H9 (cell line): ENCODE measurements at regions not wholly inside any gene's neighbourhood (a gene's known extent, or its start where the extent isn't known, plus 50 kb on each side); places are given as distances from the start of the nearest gene placed in this dataset.

Experiments
- DNase-seq: peaks from one replicate; pipeline ENCODE4 v3.0.0-alpha.2; 2017
- H2AFZ ChIP-seq: one replicate; pipeline ENCODE4 v1.6.1; 2013; ENCODE audit warnings: mild to moderate bottlenecking, low read length, control low read depth, moderate library complexity
- H2AK5ac ChIP-seq: 2 replicates; pipeline ENCODE4 v1.6.1; 2013; ENCODE audit warnings: low read length, control low read depth, mixed read lengths; ENCODE audit not compliant: insufficient read length
- H2BK120ac ChIP-seq: one replicate; pipeline ENCODE4 v1.6.1; 2013; ENCODE audit warnings: low read depth, mild to moderate bottlenecking, low read length, control low read depth, inconsistent platforms; ENCODE audit not compliant: poor library complexity, severe bottlenecking
- H2BK12ac ChIP-seq: 2 replicates; pipeline ENCODE4 v1.6.1; 2013; ENCODE audit warnings: low read length, control low read depth, mixed read lengths, low read depth; ENCODE audit not compliant: insufficient read length
- H2BK15ac ChIP-seq: 2 replicates; pipeline ENCODE4 v1.6.1; 2013; ENCODE audit warnings: low read depth, low read length, control low read depth
- H2BK20ac ChIP-seq: one replicate; pipeline ENCODE4 v1.6.1; 2013; ENCODE audit warnings: low read depth, mild to moderate bottlenecking, low read length, control low read depth, inconsistent platforms; ENCODE audit not compliant: poor library complexity, severe bottlenecking
- H2BK5ac ChIP-seq: 2 replicates; pipeline ENCODE4 v1.6.1; 2013; ENCODE audit warnings: low read length, control low read depth, mixed read lengths; ENCODE audit not compliant: insufficient read length
- H3K14ac ChIP-seq: 2 replicates; pipeline ENCODE4 v1.6.1; 2013; ENCODE audit warnings: low read length, control low read depth; ENCODE audit not compliant: insufficient read depth
- H3K18ac ChIP-seq: 2 replicates; pipeline ENCODE4 v1.6.1; 2013; ENCODE audit warnings: low read depth, mild to moderate bottlenecking, mixed read lengths, low read length, control low read depth; ENCODE audit not compliant: insufficient read length
- H3K23ac ChIP-seq: 2 replicates; pipeline ENCODE4 v1.6.1; 2013; ENCODE audit warnings: low read length, control low read depth, mixed read lengths, low read depth; ENCODE audit not compliant: insufficient read length
- H3K23me2 ChIP-seq: 2 replicates; pipeline ENCODE4 v1.6.1; 2013; ENCODE audit warnings: low read depth, mild to moderate bottlenecking, mixed read lengths, low read length, control low read depth; ENCODE audit not compliant: insufficient read length, poor library complexity, severe bottlenecking
- H3K27ac ChIP-seq: 2 replicates; pipeline ENCODE4 v1.5.1; 2013; ENCODE audit warnings: low read length, control low read depth, mixed read lengths, low read depth; ENCODE audit not compliant: insufficient read length
- H3K27me3 ChIP-seq: 2 replicates; pipeline ENCODE4 v1.6.1; 2013; ENCODE audit warnings: low read length, control low read depth, inconsistent platforms; ENCODE audit not compliant: insufficient read depth
- H3K4ac ChIP-seq: 2 replicates; pipeline ENCODE4 v1.6.1; 2013; ENCODE audit warnings: low read depth, mild to moderate bottlenecking, control low read depth, inconsistent platforms, low read length, moderate library complexity
- H3K4me1 ChIP-seq: 2 replicates; pipeline ENCODE4 v1.6.1; 2013; ENCODE audit warnings: low read length, control low read depth, inconsistent platforms; ENCODE audit not compliant: insufficient read depth
- H3K4me2 ChIP-seq: 2 replicates; pipeline ENCODE4 v1.6.1; 2013; ENCODE audit warnings: low read length, control low read depth, mixed read lengths; ENCODE audit not compliant: insufficient read length, insufficient read depth
- H3K56ac ChIP-seq: 2 replicates; pipeline ENCODE4 v1.6.1; 2013; ENCODE audit warnings: low read depth, mild to moderate bottlenecking, mixed read lengths, low read length, control low read depth; ENCODE audit not compliant: insufficient read length
- H3K79me1 ChIP-seq: 2 replicates; pipeline ENCODE4 v1.6.1; 2013; ENCODE audit warnings: low read depth, mild to moderate bottlenecking, moderate library complexity, low read length, control low read depth, inconsistent platforms; ENCODE audit not compliant: insufficient read depth, poor library complexity, severe bottlenecking
- H3K79me2 ChIP-seq: 2 replicates; pipeline ENCODE4 v1.6.1; 2013; ENCODE audit warnings: low read length, control low read depth, inconsistent platforms; ENCODE audit not compliant: insufficient read depth
- H3K9ac ChIP-seq: 2 replicates; pipeline ENCODE4 v1.6.1; 2013; ENCODE audit warnings: low read length, control low read depth, mixed read lengths; ENCODE audit not compliant: insufficient read length; ENCODE audit errors: extremely low read depth
- H3K9me3 ChIP-seq: one replicate; pipeline ENCODE4 v1.6.1; 2013; ENCODE audit warnings: low read depth, low read length, inconsistent platforms; ENCODE audit not compliant: control insufficient read depth
- H3T11ph ChIP-seq: one replicate; pipeline ENCODE4 v1.6.1; 2013; ENCODE audit warnings: mild to moderate bottlenecking, low read length, control low read depth, inconsistent platforms
- H4K20me1 ChIP-seq: one replicate; pipeline ENCODE4 v1.6.1; 2013; ENCODE audit not compliant: control insufficient read depth, insufficient read length, insufficient read depth
- H4K5ac ChIP-seq: 2 replicates; pipeline ENCODE4 v1.6.1; 2013; ENCODE audit warnings: low read depth, mild to moderate bottlenecking, mixed read lengths, low read length, control low read depth; ENCODE audit not compliant: insufficient read length
- H4K8ac ChIP-seq: replicated peaks from 2 replicates; pipeline ENCODE4 v1.6.1; 2013; ENCODE audit warnings: low read length, control low read depth, mixed read lengths, low read depth; ENCODE audit not compliant: insufficient read length
- H4K91ac ChIP-seq: 2 replicates; pipeline ENCODE4 v1.6.1; 2013; ENCODE audit warnings: low read depth, mild to moderate bottlenecking, moderate library complexity, mixed read lengths, low read length, control low read depth; ENCODE audit not compliant: insufficient read length
- H3K27ac Mint-ChIP-seq, 3 experiments: 2 replicates in 2 of 3; 3 replicates in 1 of 3; pipeline ENCODE4 v1.8.0; 2020 to 2021; ENCODE audit warnings: mixed read lengths in 3 of 3, mild to moderate bottlenecking in 1 of 3, moderate library complexity in 1 of 3
- H3K27me3 Mint-ChIP-seq: 2 replicates; pipeline ENCODE4 v1.8.0; 2021; ENCODE audit warnings: low read depth, mild to moderate bottlenecking, moderate library complexity, mixed read lengths
- H3K36me3 Mint-ChIP-seq, 3 experiments: 2 replicates in 2 of 3; 3 replicates in 1 of 3; pipeline ENCODE4 v1.8.0; 2020 to 2021; ENCODE audit warnings: low read depth in 3 of 3, mixed read lengths in 3 of 3; ENCODE audit not compliant: insufficient read depth in 1 of 3
- H3K4me1 Mint-ChIP-seq, 2 experiments: 2 replicates each; pipeline ENCODE4 v1.8.0; 2020; ENCODE audit warnings: mixed read lengths in 2 of 2
- H3K4me3 Mint-ChIP-seq, 2 experiments: 2 replicates in 1 of 2; 3 replicates in 1 of 2; pipeline ENCODE4 v1.8.0; 2020 to 2021; ENCODE audit warnings: mild to moderate bottlenecking in 2 of 2, mixed read lengths in 2 of 2, moderate library complexity in 1 of 2
- H3K9me3 Mint-ChIP-seq, 2 experiments: 2 replicates in 1 of 2; 3 replicates in 1 of 2; pipeline ENCODE4 v1.8.0; 2020; ENCODE audit warnings: mild to moderate bottlenecking in 2 of 2, mixed read lengths in 2 of 2, moderate library complexity in 1 of 2
- CTCF ChIP-seq: fragments of 200-600 bp; sonication (generic); conservative IDR thresholded peaks from 3 replicates; pipeline ENCODE4 v1.8.0; 2021; ENCODE audit warnings: antibody characterized with exemption, mild to moderate bottlenecking
- WGBS: extraction: QIAGEN DNeasy Blood & Tissue Kit; methylation state at CpG from one replicate; pipeline ENCODE4 v1.1.7; 2013; ENCODE audit warnings: missing lambda C conversion rate, low lambda C conversion rate, mixed read lengths; ENCODE audit not compliant: insufficient read length; ENCODE audit errors: extremely low coverage; 5-methylcytosine and 5-hydroxymethylcytosine counted together

- H2BK120ac ChIP-seq, result no peak overlapping the region
- H3K79me1 ChIP-seq, result no peaks in the 10 kb centered on the region
- no peak overlapping the region for H2BK12ac ChIP-seq
- H3K56ac ChIP-seq, result no peak overlapping the region
- H3T11ph ChIP-seq, result no peak overlapping the region
- no peak overlapping the region for H2BK5ac ChIP-seq
- no peak overlapping the region for H3K14ac ChIP-seq
- no peak overlapping the region for H3K4ac ChIP-seq
- H3K18ac ChIP-seq, result no peak overlapping the region
- TF ChIP-seq CTCF, result no peak
- no peaks in the 10 kb centered on the region for H3K23me2 ChIP-seq
- H2BK15ac ChIP-seq, result no peak overlapping the region
- no peaks in the 10 kb centered on the region for H3K27me3 ChIP-seq
- H3K4me2 ChIP-seq, result no peak overlapping the region
- Mint-ChIP-seq H3K4me3 (no peak overlapping the region), H3K36me3 (no peaks in the 10 kb centered on the region), H3K27ac (peak overlapping the region in 1 of 3 experiments; percentile 2; a peak in 2 of 7 replicates), H3K4me1 (peaks cover 6 to 15% of the 10 kb centered on the region in 2 experiments; a peak in 3 of 4 replicates), H3K9me3 (no peaks in the 10 kb centered on the region; a peak in 1 of 5 replicates), H3K27me3 (no peaks in the 10 kb centered on the region; the same call in 1 of the 2 replicates)
- H3K9me3 ChIP-seq, result no peaks in the 10 kb centered on the region
- no peak overlapping the region for H2AK5ac ChIP-seq
- H3K4me1 ChIP-seq, result 0 out of 2 replicates have a peak, but pooled peaks cover 3% of the 10 kb centered on the region
- no CpG with 5 or more reads among the region's 9 CpGs for WGBS
- no peak overlapping the region for H2AFZ ChIP-seq
- H4K20me1 ChIP-seq, result no peaks in the 10 kb centered on the region
- H3K23ac ChIP-seq, result no peak overlapping the region
- H3K9ac ChIP-seq, result no peak overlapping the region
- no peak overlapping the region for H3K27ac ChIP-seq
- no peak overlapping the region for H4K91ac ChIP-seq
- H4K8ac ChIP-seq, result no peak overlapping the region
- peak; percentile 20 for DNase-seq
- no peak overlapping the region for H2BK20ac ChIP-seq
- no peaks in the 10 kb centered on the region for H3K79me2 ChIP-seq
- H4K5ac ChIP-seq, result no peak overlapping the region
These were observed 164.4 kb upstream of the KCNG1 start for GRCh38 chr20:51187261-51187660.
